GM21447 (cell line): ENCODE measurements at regions not wholly inside any gene's neighbourhood (a gene's known extent, or its start where the extent isn't known, plus 50 kb on each side); places are given as distances from the start of the nearest gene placed in this dataset.

ENCODE experiments used
- ATAC-seq: cut with Tn5 transposase; IDR thresholded peaks from one replicate; pipeline ENCODE4 v1.9.1; 2021; ENCODE audit not compliant: unreplicated experiment

DNA sequence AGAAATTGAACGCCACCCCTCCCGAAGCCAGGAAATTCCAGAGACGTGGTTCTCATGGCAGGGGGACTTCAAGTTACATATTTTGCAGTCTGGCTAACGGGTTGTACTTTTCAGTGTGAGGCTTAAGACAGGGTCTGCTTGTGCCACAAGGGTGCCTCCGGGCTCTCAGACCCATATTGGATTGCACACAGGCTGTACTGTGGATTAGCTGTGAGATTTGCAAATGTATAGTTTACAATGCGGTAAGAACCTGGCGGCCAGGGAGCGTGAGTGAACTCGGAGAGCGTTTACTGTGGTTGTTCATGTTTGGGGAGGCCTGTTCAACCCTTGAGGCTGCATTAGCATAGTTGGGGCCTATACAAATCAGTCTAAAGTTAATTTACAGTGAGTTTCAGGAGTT, 143.9 kb upstream of the SIX2 start:
- no peak for ATAC-seq

DNA sequence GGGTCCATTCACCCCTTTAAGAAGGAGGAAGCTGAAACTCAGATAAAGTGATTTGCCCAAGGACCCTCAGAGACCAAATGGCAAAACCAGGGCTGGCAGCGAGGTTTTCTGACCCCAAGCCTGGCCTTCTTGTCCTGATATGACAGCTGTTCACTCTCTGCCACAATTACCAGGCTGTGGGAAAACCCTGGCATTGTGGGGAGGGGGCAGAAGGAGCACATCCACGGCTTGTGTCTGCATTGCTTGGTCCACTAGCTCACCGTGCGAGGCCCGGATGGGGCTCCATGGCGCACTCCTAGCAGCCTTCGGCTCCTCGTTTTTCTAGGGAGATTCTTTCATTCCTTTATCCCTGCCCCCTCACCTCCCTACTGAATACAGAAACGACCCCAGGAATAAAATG, 143.4 kb upstream of the SIX2 start:
- no peak for ATAC-seq

GRCh38 chr2:45145073-45145899, 136.0 kb upstream of the SIX2 start:
- ATAC-seq: no peak

DNA sequence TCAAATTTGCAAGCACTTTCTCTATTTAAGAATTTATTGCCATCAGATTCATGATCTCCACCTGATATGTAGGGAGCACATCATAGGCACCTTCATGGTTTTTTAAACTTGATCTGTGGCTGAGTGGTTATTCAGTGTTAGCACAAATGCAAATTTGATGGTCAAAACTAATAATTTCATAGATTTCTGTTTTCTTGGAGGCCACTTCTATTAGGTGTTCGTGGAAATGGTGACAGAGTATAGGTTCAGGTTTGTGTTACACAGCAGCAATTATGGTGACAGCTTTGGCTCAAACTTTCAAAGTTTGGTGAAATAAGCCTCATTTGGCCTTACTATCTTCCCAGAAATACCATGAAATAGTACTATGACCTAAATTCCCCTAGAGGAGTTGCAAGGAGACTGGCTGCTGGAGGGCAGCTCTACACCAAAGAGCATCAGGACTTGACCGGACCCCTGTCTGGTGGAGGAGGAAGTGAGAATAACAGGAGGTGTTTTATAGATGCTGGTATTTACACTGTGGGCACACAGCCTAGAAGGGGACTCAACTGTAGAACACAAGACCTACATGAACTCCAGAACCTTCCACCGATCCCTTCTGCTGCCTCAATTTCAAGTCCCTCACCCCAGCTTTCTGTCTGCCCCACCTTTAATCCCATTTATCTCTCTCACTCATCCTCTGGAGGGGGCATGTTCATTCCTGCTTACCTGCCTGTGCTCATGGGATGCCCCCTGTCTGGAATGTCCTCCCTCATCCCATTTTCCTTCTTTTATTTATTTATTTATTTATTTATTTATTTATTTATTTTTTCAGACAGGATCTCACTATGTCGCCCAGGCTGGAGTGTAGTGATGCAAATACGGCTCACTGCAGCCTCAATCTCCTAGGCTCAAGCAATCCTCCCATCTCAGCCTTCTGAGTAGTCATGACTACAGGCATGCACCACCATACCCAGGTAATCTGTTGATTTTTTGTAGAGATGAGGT, 132.9 kb upstream of the SIX2 start:
- ATAC-seq: no peak

DNA sequence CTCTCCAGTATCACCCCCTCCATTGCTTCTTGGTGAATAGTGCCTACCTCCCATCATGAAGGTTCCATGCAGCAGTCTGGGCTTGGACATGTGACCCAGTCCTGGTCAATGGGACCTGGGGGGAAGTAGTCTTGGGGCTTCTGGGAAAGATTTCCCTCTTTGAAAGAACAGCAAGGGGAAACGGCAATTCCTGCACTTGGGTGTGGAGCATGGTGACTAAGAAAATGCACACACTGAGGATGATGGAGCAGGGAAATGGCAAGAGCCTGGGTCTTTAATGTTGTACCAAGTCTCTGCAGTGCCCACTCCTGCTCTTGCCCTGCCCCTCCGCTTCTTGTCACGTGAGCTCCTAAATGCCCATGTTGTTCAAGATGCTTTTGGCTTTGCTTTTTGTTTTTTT, 131.4 kb upstream of the SIX2 start:
- ATAC-seq: no peak

DNA sequence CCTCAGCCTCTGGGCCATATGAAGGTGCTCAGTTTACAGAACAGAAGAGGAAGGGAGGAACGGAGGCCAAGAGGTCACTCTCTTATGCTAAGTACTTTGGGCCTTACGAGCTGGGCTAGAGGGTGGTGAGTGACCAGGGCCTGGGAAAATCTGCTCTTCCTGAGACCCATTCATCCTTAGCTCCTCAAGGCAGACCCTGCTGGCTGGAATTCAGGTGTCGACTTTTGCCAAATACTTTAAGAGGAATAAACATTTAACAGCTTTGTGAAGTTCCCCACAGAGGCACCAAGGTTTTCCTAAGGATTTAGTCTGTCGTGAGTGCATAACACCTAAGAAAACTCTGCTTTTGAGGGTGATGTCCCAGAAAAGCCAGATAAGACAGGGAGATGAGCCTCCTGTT, 129.7 kb upstream of the SIX2 start:
- no peak for ATAC-seq

DNA sequence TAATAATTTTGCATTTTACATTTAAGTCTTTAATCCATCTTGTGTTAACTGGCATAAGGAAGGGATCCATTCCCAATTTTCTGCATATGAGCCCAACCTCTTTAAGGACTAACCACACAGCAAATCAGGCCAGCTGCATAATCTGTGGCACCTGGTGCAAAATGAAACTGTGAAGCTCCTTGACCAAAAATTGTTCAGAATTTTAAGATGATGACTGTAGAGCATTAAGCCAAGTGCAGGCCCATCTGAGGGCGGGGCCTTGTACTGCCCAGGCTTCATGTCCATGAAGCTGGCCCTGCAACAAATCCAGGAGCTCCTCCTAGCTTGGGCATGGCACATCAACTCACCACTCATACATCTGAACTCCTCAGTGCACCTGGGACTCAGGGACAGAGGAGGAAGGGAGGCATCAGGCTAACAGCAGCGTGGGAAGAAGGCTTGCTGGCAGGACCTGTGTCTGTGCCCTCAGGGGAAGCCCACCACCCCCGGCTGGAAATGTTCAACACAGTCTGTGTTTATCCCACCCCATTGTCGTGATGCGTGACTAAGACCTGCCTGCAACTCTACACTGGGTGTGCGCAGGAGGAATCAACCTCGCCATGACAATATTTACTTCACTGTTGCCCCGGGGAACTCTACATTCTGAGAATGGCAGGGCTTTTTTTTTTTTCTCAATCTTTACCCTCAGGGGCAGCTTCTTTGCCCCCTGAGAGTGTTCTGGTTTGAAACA, 128.9 kb upstream of the SIX2 start:
- no peak for ATAC-seq

DNA sequence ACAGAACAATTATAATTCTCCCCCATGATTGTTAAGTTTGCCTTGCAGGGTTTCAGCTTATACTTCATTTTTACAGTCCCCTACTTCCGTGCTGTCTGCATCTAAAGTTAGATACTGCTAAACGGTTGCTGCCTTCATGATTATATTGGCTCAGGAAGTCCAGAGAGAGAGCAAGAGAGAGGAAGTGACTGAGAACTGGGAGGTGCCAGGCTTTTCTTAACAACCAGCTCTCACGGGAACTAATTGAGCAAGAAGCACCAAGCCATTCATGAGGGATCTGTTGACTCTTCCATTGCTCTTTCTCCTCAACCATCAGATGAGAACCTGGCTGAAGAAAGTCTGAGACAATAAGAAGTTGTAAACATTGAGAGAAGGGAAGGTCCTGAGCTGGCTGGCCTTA, 125.5 kb upstream of the SIX2 start:
- no peak for ATAC-seq

- no peak for ATAC-seq
These were observed 124.8 kb upstream of the SIX2 start for GRCh38 chr2:45134014-45134413.

DNA sequence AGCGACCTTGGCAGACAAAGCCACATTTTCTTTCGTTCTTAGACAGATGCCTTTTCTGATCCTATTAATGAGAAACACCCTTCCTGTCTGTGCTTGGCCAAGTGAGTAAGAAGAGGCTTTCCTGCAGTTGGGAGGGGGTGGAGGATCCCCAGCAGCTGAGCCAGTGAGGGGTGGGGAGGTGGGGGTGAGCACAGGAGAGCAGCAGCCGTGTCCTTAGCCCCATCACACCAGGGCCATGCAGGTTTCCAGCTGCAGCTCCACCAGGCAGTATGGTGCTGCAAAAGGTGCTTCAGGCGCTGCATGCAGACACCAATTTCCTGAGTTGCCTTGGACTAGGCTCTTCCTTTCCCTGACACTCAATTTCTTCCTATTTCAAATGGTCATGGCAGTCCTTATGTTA, 123.3 kb upstream of the SIX2 start:
- no peak for ATAC-seq

GRCh38 chr2:45131587-45131986, 122.3 kb upstream of the SIX2 start:
- ATAC-seq: no peak

- no peak for ATAC-seq
These were observed 121.5 kb upstream of the SIX2 start for GRCh38 chr2:45130736-45131135.

GRCh38 chr2:45128580-45128997, 119.3 kb upstream of the SIX2 start:
- no peak for ATAC-seq

DNA sequence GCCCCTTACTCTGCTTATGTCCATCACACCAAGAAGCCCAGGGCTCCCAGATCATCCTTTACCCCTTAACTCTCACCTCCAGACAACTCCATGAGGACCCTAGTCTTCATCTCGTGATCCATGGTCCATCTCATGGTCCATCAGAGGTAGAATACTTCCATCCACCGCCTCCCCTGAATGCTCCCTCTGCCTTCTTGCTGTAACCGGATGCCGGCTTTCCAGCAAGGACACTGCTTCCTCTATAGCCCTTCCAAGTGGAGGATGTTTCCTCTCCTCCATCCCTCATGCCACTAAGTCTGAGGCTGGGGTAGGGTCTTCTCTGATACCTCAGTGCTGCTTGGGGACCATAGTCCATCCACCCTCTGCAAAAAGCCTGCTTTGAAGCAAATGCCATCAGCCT, 118.6 kb upstream of the SIX2 start:
- ATAC-seq: no peak

DNA sequence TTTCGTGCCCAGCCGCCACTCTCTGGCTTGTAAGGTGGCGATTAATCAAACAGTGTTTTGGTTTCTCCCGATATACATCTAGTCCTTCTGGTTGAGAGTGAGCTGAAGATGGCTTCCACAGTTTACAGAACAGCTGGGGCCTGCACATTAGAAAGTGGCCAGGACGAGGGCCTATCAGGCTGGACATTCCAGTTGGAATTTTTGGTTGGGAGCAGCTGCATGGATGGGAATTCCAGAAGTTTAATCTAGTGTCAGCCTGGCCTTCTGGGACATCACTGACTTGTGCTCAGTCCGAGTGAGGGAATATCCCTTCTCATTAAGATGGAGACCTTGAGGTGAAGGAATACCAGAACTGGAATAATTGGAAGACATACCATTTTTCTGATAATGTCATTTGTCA, 118.1 kb upstream of the SIX2 start:
- no peak for ATAC-seq

- ATAC-seq: no peak
These were observed 116.0 kb upstream of the SIX2 start for GRCh38 chr2:45125232-45125631.

DNA sequence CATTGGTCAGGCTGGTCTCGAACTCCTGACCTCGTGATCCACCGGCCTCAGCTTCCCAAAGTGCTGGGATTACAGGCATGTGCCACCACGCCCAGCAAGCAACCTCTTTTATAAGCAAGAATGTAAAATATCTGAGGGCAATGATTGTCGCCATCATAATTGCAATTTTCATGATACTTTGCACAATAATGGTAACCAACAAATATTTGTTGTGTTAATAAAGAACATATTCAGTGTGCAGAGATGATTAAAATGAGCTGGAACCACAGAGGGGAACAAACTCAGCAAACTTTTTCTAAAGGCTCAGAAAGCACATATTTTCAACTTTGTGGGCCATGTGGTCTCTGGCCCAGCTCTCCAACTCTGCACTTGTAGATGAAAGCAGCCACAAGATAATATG, 115.2 kb upstream of the SIX2 start:
- ATAC-seq: no peak

- ATAC-seq: no peak
These were observed 114.4 kb upstream of the SIX2 start for GRCh38 chr2:45123521-45124191.

GRCh38 chr2:45123065-45123464, 113.8 kb upstream of the SIX2 start:
- no peak for ATAC-seq

DNA sequence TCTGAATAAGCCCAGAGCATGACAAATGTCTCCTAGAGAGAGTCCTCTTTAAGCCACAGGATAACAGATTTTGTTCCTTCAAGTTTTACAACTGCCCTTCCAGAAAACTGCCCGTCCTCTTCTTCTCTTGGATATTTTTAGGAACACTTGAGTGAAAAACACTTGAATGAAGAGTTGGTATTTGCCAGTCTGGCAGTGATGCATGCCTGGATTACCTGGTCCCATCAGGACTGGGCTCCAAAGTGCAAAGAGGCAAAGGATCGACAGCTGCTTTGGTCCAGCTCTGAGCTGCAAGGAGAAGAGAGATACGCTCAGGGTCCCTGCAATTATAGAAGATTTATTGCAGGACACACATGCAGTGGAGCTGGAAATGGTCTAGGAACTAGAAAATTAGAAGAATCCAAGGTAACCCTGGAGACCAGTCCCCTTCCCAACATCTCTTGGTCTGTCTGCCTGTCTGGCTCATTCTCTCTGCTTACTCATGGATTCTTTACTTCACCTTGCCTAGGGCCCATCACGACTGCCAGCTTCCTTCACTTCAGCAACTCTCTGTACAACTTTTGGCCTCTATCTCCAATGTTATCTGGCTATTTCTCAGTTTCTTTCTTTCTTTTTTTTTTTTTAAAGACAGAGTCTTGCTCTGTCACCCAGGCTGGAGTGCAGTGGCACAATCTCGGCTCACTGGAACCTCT, 112.1 kb upstream of the SIX2 start:
- no peak for ATAC-seq
